22Rv1 (cell line): ENCODE measurements at regions not wholly inside any gene's neighbourhood (a gene's known extent, or its start where the extent isn't known, plus 50 kb on each side); places are given as distances from the start of the nearest gene placed in this dataset.

Experiments used
- CTCF ChIP-seq: fragments of 450-650 bp; IDR thresholded peaks from 2 replicates; pipeline ENCODE4 v1.5.1; 2017; ENCODE audit warnings: mild to moderate bottlenecking
- ZFX ChIP-seq: fragments of 450-650 bp; IDR thresholded peaks from 2 replicates; pipeline ENCODE4 v1.6.1; 2017; ENCODE audit warnings: antibody characterized with exemption, borderline replicate concordance

- no peak for TF ChIP-seq CTCF
- no peak for TF ChIP-seq ZFX
Observed at GRCh38 chr7:67402280-67402679, 405.6 kb downstream of the TYW1 start.
